SK-N-DZ (cell line): ENCODE measurements at regions not wholly inside any gene's neighbourhood (a gene's known extent, or its start where the extent isn't known, plus 50 kb on each side); places are given as distances from the start of the nearest gene placed in this dataset.

Experiments
- DNase-seq: peaks from one replicate; pipeline ENCODE4 v3.0.0-alpha.2; 2015; ENCODE audit warnings: low spot score

- no peak for DNase-seq
Observed at GRCh38 chr6:169339731-169340309, 86.2 kb upstream of the THBS2 start.

- DNase-seq = no peak
Observed at GRCh38 chr6:169339025-169339424, 85.4 kb upstream of the THBS2 start.

- DNase-seq = no peak
Observed at GRCh38 chr6:169337886-169338445, 84.3 kb upstream of the THBS2 start.

- no peak for DNase-seq
Observed at GRCh38 chr6:169335301-169335700, 81.7 kb upstream of the THBS2 start.

- no peak for DNase-seq
Observed at GRCh38 chr6:169332250-169332649, 78.6 kb upstream of the THBS2 start.

- DNase-seq = no peak
Observed at GRCh38 chr6:169328112-169328801, 74.6 kb upstream of the THBS2 start.

- no peak for DNase-seq
Observed at GRCh38 chr6:169326067-169326799, 72.6 kb upstream of the THBS2 start.

GRCh38 chr6:169324656-169325459 is 71.2 kb upstream of the THBS2 start:
- no peak for DNase-seq

GRCh38 chr6:169324086-169324485 is 70.4 kb upstream of the THBS2 start:
- no peak for DNase-seq

- no peak for DNase-seq
Observed at GRCh38 chr6:169323221-169323620, 69.6 kb upstream of the THBS2 start.

- DNase-seq = no peak
Observed at GRCh38 chr6:169321546-169321945, 67.9 kb upstream of the THBS2 start.

GRCh38 chr6:169320013-169320412 is 66.4 kb upstream of the THBS2 start:
- DNase-seq = no peak

GRCh38 chr6:169317441-169318202 is 64.0 kb upstream of the THBS2 start:
- DNase-seq = no peak

- no peak for DNase-seq
Observed at GRCh38 chr6:169316651-169317050, 63.0 kb upstream of the THBS2 start.

GRCh38 chr6:169315830-169316614 is 62.4 kb upstream of the THBS2 start:
- no peak for DNase-seq

GRCh38 chr6:169313347-169314010 is 59.8 kb upstream of the THBS2 start:
- DNase-seq = no peak

- DNase-seq = no peak
Observed at GRCh38 chr6:169312658-169313346, 59.2 kb upstream of the THBS2 start.

GRCh38 chr6:169310983-169311382 is 57.3 kb upstream of the THBS2 start:
- no peak for DNase-seq
